Neuronal stem cell (in vitro differentiated cells): ENCODE measurements at regions not wholly inside any gene's neighbourhood (a gene's known extent, or its start where the extent isn't known, plus 50 kb on each side); places are given as distances from the start of the nearest gene placed in this dataset.
"Not testable (repeated sequence)": the region's sequence is repeated elsewhere in the genome, so short reads cannot be mapped to it uniquely, and the experiment has no call there.

Experiments used
- DNase-seq: peaks from one replicate; pipeline ENCODE4 v3.0.0-alpha.2; 2013; ENCODE audit warnings: low spot score
- H2AFZ ChIP-seq: one replicate; pipeline ENCODE4 v1.6.1; 2013; ENCODE audit warnings: mild to moderate bottlenecking, low read length, inconsistent platforms
- H2AK5ac ChIP-seq: 2 replicates; pipeline ENCODE4 v1.6.1; 2013; ENCODE audit warnings: low read depth, mild to moderate bottlenecking, inconsistent platforms, low read length, moderate library complexity, mixed read lengths
- H2BK120ac ChIP-seq: 2 replicates; pipeline ENCODE4 v1.6.1; 2013; ENCODE audit warnings: low read depth, mild to moderate bottlenecking, inconsistent platforms, low read length, moderate library complexity, mixed read lengths
- H2BK12ac ChIP-seq: one replicate; pipeline ENCODE4 v1.6.1; 2013; ENCODE audit warnings: low read length, inconsistent platforms
- H2BK15ac ChIP-seq: 2 replicates; pipeline ENCODE4 v1.6.1; 2013; ENCODE audit warnings: mild to moderate bottlenecking, low read length, inconsistent platforms, mixed read lengths
- H2BK5ac ChIP-seq: one replicate; pipeline ENCODE4 v1.6.1; 2013; ENCODE audit warnings: inconsistent platforms, mild to moderate bottlenecking, low read length, moderate library complexity
- H3K14ac ChIP-seq: one replicate; pipeline ENCODE4 v1.6.1; 2013; ENCODE audit warnings: low read length, inconsistent platforms
- H3K18ac ChIP-seq: 2 replicates; pipeline ENCODE4 v1.6.1; 2013; ENCODE audit warnings: low read length, inconsistent platforms
- H3K23ac ChIP-seq: 2 replicates; pipeline ENCODE4 v1.6.1; 2013; ENCODE audit warnings: low read depth, mild to moderate bottlenecking, mixed read lengths, low read length, inconsistent platforms; ENCODE audit not compliant: poor library complexity
- H3K27ac ChIP-seq: replicated peaks from 3 replicates; pipeline ENCODE4 v1.5.1; 2013; ENCODE audit warnings: low read length, inconsistent platforms
- H3K27me3 ChIP-seq, 3 experiments: 2 replicates each; pipeline ENCODE4 v1.6.1; 2013; ENCODE audit warnings: low read length in 3 of 3, mild to moderate bottlenecking in 2 of 3, inconsistent platforms in 1 of 3, low read depth in 1 of 3, mixed read lengths in 1 of 3, moderate library complexity in 1 of 3; ENCODE audit not compliant: control insufficient read depth in 3 of 3, insufficient read depth in 3 of 3
- H3K36me3 ChIP-seq, 2 donors: replicated peaks in 1 of 2; 2 replicates each; pipeline ENCODE4 v1.6.1; 2013; ENCODE audit warnings: low read length in 2 of 2; ENCODE audit not compliant: control insufficient read depth in 2 of 2, insufficient read depth in 2 of 2
- H3K4ac ChIP-seq: 2 replicates; pipeline ENCODE4 v1.6.1; 2013; ENCODE audit warnings: inconsistent platforms, mild to moderate bottlenecking, low read length, moderate library complexity
- H3K4me1 ChIP-seq, 2 donors: 1 replicate in 1 of 2; 2 replicates in 1 of 2; pipeline ENCODE4 v1.6.1; 2013; ENCODE audit warnings: low read length in 2 of 2, low read depth in 1 of 2; ENCODE audit not compliant: control insufficient read depth in 2 of 2, insufficient read depth in 1 of 2
- H3K4me2 ChIP-seq: one replicate; pipeline ENCODE4 v1.6.1; 2013; ENCODE audit warnings: mild to moderate bottlenecking, low read length, inconsistent platforms; ENCODE audit not compliant: insufficient read depth, poor library complexity, severe bottlenecking
- H3K4me3 ChIP-seq, 2 donors: 2 replicates each; pipeline ENCODE4 v1.5.1; 2013; ENCODE audit warnings: low read length in 2 of 2, mild to moderate bottlenecking in 2 of 2, inconsistent platforms in 1 of 2, moderate library complexity in 1 of 2
- H3K79me1 ChIP-seq: one replicate; pipeline ENCODE4 v1.6.1; 2013; ENCODE audit warnings: low read depth, mild to moderate bottlenecking, inconsistent platforms, low read length, moderate library complexity
- H3K9ac ChIP-seq: one replicate; pipeline ENCODE4 v1.6.1; 2013; ENCODE audit warnings: mild to moderate bottlenecking, low read depth, low read length, inconsistent platforms; ENCODE audit not compliant: poor library complexity
- H3K9me3 ChIP-seq, 2 donors: replicated peaks in 1 of 2; 2 replicates each; pipeline versions ENCODE3 to v1.6.1; 2013; ENCODE audit warnings: low read length in 2 of 2, mild to moderate bottlenecking in 2 of 2, inconsistent platforms in 1 of 2, low read depth in 1 of 2, mixed read lengths in 1 of 2, moderate library complexity in 1 of 2; ENCODE audit not compliant: control insufficient read depth in 2 of 2, insufficient read depth in 1 of 2
- H4K8ac ChIP-seq: one replicate; pipeline ENCODE4 v1.6.1; 2013; ENCODE audit warnings: low read depth, mild to moderate bottlenecking, inconsistent platforms, low read length, moderate library complexity
- H4K91ac ChIP-seq: one replicate; pipeline ENCODE4 v1.6.1; 2013; ENCODE audit warnings: low read length, low read depth, mild to moderate bottlenecking, inconsistent platforms; ENCODE audit not compliant: poor library complexity
- WGBS, 2 donors: extraction: QIAGEN DNeasy Blood & Tissue Kit; methylation state at CpG; one replicate each; pipeline ENCODE4 v1.1.7; 2013; ENCODE audit warnings: missing lambda C conversion rate in 2 of 2, mixed read lengths in 1 of 2; ENCODE audit not compliant: insufficient read length in 2 of 2, insufficient replicate concordance in 1 of 2; ENCODE audit errors: extremely low coverage in 2 of 2; 5-methylcytosine and 5-hydroxymethylcytosine counted together

DNA sequence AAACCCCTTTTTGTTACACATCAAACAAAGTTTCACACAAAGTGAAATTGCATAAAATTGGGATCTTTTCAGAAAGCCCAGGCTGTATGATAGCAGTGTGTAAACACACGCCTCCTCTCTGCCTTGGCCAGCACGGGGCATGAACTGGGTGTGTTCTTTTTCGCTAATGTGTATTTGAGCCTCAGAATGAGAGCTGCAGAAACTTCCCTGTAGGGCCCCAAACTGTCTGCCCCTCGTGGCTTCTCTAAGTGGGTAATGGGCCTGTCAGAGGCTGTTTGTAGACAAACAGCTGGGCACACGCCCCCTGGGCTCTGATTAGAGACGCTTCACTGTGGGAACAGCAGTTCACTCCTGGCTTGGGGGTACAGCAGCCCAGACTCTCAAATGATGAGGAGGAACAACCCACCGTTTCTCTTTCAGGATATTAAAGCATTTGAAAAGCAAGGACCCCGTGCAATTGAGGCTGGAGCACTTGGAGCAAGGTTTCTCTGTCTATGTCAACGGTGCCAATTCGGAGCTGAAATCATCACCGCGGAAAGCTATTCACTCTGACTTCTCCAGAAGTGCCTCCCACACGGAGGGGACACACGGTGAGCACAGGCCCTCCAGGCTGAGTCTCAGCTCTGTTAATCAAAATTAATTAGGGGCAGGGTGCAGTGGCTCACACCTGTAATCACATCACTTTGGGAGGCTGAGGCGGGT lies 78.4 kb downstream of the KATNIP start:
- H2BK5ac ChIP-seq, result no peak overlapping the region
- no peak overlapping the region for H3K4me2 ChIP-seq
- H3K18ac ChIP-seq, result no peak overlapping the region
- WGBS, 2 donors, result no CpG with 5 or more reads among the region's 15 CpGs
- peaks cover 0 to 5% of the 10 kb centered on the region in 2 donors for H3K4me1 ChIP-seq
- no peak overlapping the region for H2AK5ac ChIP-seq
- no peak overlapping the region for H2AFZ ChIP-seq
- no peak overlapping the region for H3K4ac ChIP-seq
- H3K79me1 ChIP-seq, result no peaks in the 10 kb centered on the region
- no peak overlapping the region for H2BK12ac ChIP-seq
- no peak overlapping the region for H4K8ac ChIP-seq
- no peak for DNase-seq
- no peak overlapping the region for H3K4me3 ChIP-seq
- no peak overlapping the region for H2BK15ac ChIP-seq
- no peak overlapping the region for H2BK120ac ChIP-seq
- H4K91ac ChIP-seq, result no peak overlapping the region
- H3K23ac ChIP-seq, result no peak overlapping the region
- no peaks in the 10 kb centered on the region for H3K27me3 ChIP-seq
- peaks cover 4 to 19% of the 10 kb centered on the region in 2 donors for H3K36me3 ChIP-seq
- no peak overlapping the region for H3K27ac ChIP-seq
- no peak overlapping the region for H3K9ac ChIP-seq
- no peak overlapping the region for H3K14ac ChIP-seq
- no peaks in the 10 kb centered on the region for H3K9me3 ChIP-seq

DNA sequence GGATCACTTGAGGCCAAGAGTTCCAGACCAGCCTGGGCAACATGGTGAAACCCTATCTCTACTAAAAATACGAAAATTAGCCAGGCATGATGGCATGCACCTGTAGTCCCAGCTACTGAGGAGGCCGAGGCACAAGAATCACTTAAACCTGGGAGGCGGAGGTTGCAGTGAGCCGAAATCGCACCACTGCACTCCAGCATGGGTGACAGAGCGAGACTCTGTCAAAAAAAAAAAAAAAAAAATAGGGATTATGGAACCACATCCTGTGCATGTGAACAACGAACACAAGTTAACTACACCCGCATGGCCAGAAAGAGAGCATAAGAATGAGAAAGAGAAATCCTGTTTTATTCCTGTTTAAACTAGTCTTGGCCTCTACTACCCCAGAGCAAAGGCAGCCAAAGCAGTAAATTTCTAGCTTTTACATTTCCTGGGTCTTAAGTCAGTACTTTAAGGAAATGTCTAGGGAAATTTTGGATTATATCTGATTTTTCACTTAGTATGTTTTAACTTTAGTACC lies 79.1 kb downstream of the KATNIP start:
- not testable (repeated sequence) for H3K9ac ChIP-seq, H3K4ac ChIP-seq, H3K4me2 ChIP-seq, H3K4me1 ChIP-seq, H3K27me3 ChIP-seq, H2BK15ac ChIP-seq, H4K91ac ChIP-seq, H3K27ac ChIP-seq, H3K4me3 ChIP-seq, H3K79me1 ChIP-seq, H2BK5ac ChIP-seq, H4K8ac ChIP-seq, H3K9me3 ChIP-seq, H2BK12ac ChIP-seq, DNase-seq, H3K14ac ChIP-seq, H2AFZ ChIP-seq, H3K18ac ChIP-seq, H2AK5ac ChIP-seq, H2BK120ac ChIP-seq, H3K23ac ChIP-seq
- WGBS, 2 donors, result no CpG with 5 or more reads among the region's 8 CpGs
- H3K36me3 ChIP-seq, result peaks cover 4 to 19% of the 10 kb centered on the region in 2 donors

DNA sequence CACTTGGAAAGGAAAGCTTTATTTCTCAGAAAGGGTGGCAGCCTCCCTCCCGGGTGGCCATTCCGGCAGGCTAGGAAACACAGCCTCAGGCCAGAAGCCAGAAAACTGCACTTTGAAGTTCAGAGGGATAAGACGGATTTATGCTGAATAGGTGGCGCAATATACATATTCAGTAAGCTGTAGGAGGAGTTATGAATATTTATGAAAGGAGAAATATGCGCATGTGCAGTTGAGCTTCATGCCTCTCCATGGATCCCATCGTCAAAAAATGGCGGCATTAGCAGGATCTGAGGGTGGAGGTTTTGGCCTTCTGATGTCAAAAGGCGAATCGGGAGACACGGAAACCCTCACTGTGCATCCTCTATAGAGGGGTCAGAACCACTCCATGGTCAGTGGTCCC lies 82.3 kb downstream of the KATNIP start:
- H2BK5ac ChIP-seq, result no peak overlapping the region
- H3K18ac ChIP-seq, result no peak overlapping the region
- H3K27ac ChIP-seq, result no peak overlapping the region
- H3K4me2 ChIP-seq, result no peak overlapping the region
- H3K4me1 ChIP-seq, result peaks cover 0 to 13% of the 10 kb centered on the region in 2 donors
- peaks cover 7 to 19% of the 10 kb centered on the region in 2 donors for H3K36me3 ChIP-seq
- no CpG with 5 or more reads among the region's 10 CpGs for WGBS, 2 donors
- no peaks in the 10 kb centered on the region for H3K9me3 ChIP-seq
- no peak for DNase-seq
- no peak overlapping the region for H2BK120ac ChIP-seq
- H3K14ac ChIP-seq, result no peak overlapping the region
- H2AK5ac ChIP-seq, result no peak overlapping the region
- H3K9ac ChIP-seq, result no peak overlapping the region
- H2AFZ ChIP-seq, result no peak overlapping the region
- H2BK12ac ChIP-seq, result no peak overlapping the region
- H3K4ac ChIP-seq, result no peak overlapping the region
- no peak overlapping the region for H4K91ac ChIP-seq
- H3K79me1 ChIP-seq, result no peaks in the 10 kb centered on the region
- H3K23ac ChIP-seq, result no peak overlapping the region
- no peaks in the 10 kb centered on the region for H3K27me3 ChIP-seq
- no peak overlapping the region for H4K8ac ChIP-seq
- no peak overlapping the region for H3K4me3 ChIP-seq
- no peak overlapping the region for H2BK15ac ChIP-seq

DNA sequence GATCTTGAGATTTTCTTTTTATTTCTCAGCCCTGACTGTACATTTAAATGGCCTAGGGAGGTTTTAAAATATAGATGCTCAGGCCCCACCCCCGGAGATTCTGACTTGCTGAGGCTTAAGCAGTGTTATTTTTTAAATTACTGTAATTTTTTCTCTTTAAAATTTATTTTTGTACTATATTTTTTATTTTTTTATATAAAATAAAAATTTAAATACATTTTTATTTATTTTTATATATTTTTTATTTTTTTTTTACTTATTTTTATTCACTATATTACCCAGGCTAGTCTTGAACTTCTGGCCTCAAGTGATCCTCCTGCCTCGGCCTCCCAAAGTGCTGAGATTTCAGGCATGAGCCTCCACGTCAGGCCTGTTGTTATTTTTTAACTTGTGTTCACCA lies 83.3 kb downstream of the KATNIP start:
- H3K4me3 ChIP-seq, result no peak overlapping the region
- no peak overlapping the region for H4K8ac ChIP-seq
- no peak overlapping the region for H2AFZ ChIP-seq
- no peak overlapping the region for H2BK120ac ChIP-seq
- H3K4ac ChIP-seq, result no peak overlapping the region
- H3K27ac ChIP-seq, result no peak overlapping the region
- no peak overlapping the region for H3K18ac ChIP-seq
- DNase-seq, result no peak
- H3K79me1 ChIP-seq, result no peaks in the 10 kb centered on the region
- WGBS, 2 donors, result no CpG with 5 or more reads among the region's 3 CpGs
- no peak overlapping the region for H3K23ac ChIP-seq
- no peak overlapping the region for H2AK5ac ChIP-seq
- no peak overlapping the region for H3K14ac ChIP-seq
- no peaks in the 10 kb centered on the region for H3K9me3 ChIP-seq
- H3K36me3 ChIP-seq, result peaks cover 7 to 19% of the 10 kb centered on the region in 2 donors
- H3K4me1 ChIP-seq, result peaks cover 0 to 13% of the 10 kb centered on the region in 2 donors
- no peak overlapping the region for H3K4me2 ChIP-seq
- H2BK15ac ChIP-seq, result no peak overlapping the region
- no peak overlapping the region for H3K9ac ChIP-seq
- no peak overlapping the region for H2BK5ac ChIP-seq
- H2BK12ac ChIP-seq, result no peak overlapping the region
- no peaks in the 10 kb centered on the region for H3K27me3 ChIP-seq
- no peak overlapping the region for H4K91ac ChIP-seq
